ENCODE measurements at regions not wholly inside any gene's neighbourhood (a gene's known extent, or its start where the extent isn't known, plus 50 kb on each side); places are given as distances from the start of the nearest gene placed in this dataset.
"Not testable (repeated sequence)": the region's sequence is repeated elsewhere in the genome, so short reads cannot be mapped to it uniquely, and the experiment has no call there.

GRCh38 chr3:20822251-20822650 lies 636.2 kb upstream of the SGO1 start:
- DNase-seq (ENCODE audit: extremely low spot score, unreplicated experiment): no peak
- no peaks in the 10 kb centered on the region for H3K4me1 Mint-ChIP-seq (ENCODE audit: unreplicated experiment)
- no peak overlapping the region for H3K4me3 Mint-ChIP-seq (ENCODE audit: unreplicated experiment)
- peaks cover 6% of the 10 kb centered on the region for H3K9me3 Mint-ChIP-seq (ENCODE audit: unreplicated experiment)
- H3K27ac Mint-ChIP-seq (ENCODE audit: unreplicated experiment): no peak overlapping the region
- no peak for TF ChIP-seq CTCF (IDR thresholded peaks at IDR 0.05)
- no peaks in the 10 kb centered on the region for H3K27me3 Mint-ChIP-seq (ENCODE audit: unreplicated experiment)
- no peaks in the 10 kb centered on the region for H3K36me3 Mint-ChIP-seq (ENCODE audit: unreplicated experiment)

DNA sequence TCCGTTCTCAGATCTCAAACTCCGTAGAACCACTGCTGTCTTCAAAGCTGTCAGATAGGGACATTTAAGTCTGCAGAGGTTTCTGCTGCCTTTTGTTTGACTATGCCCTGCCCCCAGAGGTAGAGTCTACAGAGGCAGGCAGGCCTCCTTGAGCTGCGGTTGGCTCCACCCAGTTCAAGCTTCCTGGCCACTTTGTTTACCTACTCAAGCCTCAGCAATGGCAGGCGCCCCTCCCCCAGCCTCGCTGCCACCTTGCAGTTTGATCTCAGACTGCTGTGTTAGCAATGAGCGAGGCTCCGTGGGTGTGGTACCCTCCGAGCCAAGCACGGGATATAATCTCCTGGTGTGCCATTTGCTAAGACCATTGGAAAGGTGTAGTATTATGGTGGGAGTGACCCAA lies 634.9 kb upstream of the SGO1 start:
- H3K4me1 Mint-ChIP-seq (ENCODE audit: unreplicated experiment); H3K9me3 Mint-ChIP-seq (ENCODE audit: unreplicated experiment); H3K36me3 Mint-ChIP-seq (ENCODE audit: unreplicated experiment); H3K27me3 Mint-ChIP-seq (ENCODE audit: unreplicated experiment); H3K27ac Mint-ChIP-seq (ENCODE audit: unreplicated experiment); H3K4me3 Mint-ChIP-seq (ENCODE audit: unreplicated experiment); DNase-seq (ENCODE audit: extremely low spot score, unreplicated experiment): not testable (repeated sequence)

DNA sequence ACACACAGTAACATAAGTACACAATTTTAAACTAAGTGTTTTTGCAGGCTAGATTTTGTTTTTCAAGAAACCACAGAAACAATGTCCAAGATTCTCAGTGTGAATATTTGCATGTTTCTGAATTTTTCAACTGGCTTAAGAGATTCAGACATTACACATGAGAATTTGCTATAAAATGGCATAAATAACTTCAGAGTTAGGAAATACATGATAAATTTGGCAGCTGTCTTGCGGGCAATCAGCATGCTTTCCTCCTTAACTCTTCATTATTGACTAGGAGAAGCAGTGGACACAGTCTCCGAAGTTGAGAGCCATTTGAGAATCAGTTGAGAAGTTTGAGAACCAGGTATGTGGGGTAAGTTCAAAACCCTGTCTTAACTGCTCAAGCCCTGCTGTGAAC lies 625.6 kb upstream of the SGO1 start:
- Mint-ChIP-seq H3K27ac (ENCODE audit: unreplicated experiment) (no peak overlapping the region), H3K4me3 (ENCODE audit: unreplicated experiment) (no peak overlapping the region), H3K9me3 (ENCODE audit: unreplicated experiment) (no peaks in the 10 kb centered on the region), H3K4me1 (ENCODE audit: unreplicated experiment) (no peaks in the 10 kb centered on the region), H3K27me3 (ENCODE audit: unreplicated experiment) (no peaks in the 10 kb centered on the region), H3K36me3 (ENCODE audit: unreplicated experiment) (no peaks in the 10 kb centered on the region)
- no peak for TF ChIP-seq CTCF (IDR thresholded peaks at IDR 0.05)
- DNase-seq (ENCODE audit: extremely low spot score, unreplicated experiment): no peak

DNA sequence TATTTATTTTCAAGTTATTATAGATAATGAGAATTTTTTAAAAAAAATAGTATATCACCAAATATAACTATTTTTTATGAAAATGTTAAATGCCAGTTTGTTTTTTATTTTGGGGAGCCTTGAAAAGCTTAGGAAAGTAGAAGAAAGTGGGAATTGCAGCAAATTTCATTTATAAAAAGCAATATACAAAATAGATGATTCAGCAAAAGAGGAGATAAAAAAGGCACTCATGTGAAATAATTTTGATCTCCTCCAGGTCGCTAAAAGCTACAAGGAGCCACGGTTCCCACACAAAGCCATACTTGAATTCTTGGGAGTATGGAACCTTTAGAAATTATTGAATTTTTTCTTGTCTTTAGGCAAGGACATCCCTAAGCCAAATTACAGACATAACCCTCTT lies 625.0 kb upstream of the SGO1 start:
- H3K9me3 Mint-ChIP-seq (ENCODE audit: unreplicated experiment): no peaks in the 10 kb centered on the region
- no peaks in the 10 kb centered on the region for H3K4me1 Mint-ChIP-seq (ENCODE audit: unreplicated experiment)
- H3K4me3 Mint-ChIP-seq (ENCODE audit: unreplicated experiment): no peak overlapping the region
- no peak for DNase-seq (ENCODE audit: extremely low spot score, unreplicated experiment)
- H3K36me3 Mint-ChIP-seq (ENCODE audit: unreplicated experiment): no peaks in the 10 kb centered on the region
- no peak for TF ChIP-seq CTCF (IDR thresholded peaks at IDR 0.05)
- H3K27me3 Mint-ChIP-seq (ENCODE audit: unreplicated experiment): no peaks in the 10 kb centered on the region
- no peak overlapping the region for H3K27ac Mint-ChIP-seq (ENCODE audit: unreplicated experiment)

DNA sequence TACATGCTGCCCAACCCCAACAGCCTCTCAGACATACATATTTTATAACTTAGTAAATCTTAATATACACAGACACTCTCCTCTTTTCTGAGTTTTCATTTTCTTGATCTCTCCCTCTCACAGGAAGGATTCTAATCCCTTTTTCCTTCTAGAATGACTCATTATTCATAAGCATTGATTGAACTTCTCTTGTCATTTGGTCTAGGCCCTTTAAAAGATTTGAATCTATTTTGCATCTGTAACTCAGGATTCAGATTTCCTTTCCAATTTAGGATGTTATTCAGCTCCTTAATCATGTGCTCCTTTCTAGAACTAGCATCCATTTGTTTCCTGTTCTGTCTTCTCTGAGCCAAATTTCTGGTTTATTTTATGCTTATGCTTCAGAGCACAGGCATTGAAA lies 624.5 kb upstream of the SGO1 start:
- no peak for DNase-seq (ENCODE audit: extremely low spot score, unreplicated experiment)
- Mint-ChIP-seq H3K4me3 (ENCODE audit: unreplicated experiment) (no peak overlapping the region), H3K9me3 (ENCODE audit: unreplicated experiment) (no peaks in the 10 kb centered on the region), H3K36me3 (ENCODE audit: unreplicated experiment) (no peaks in the 10 kb centered on the region), H3K4me1 (ENCODE audit: unreplicated experiment) (no peaks in the 10 kb centered on the region), H3K27ac (ENCODE audit: unreplicated experiment) (no peak overlapping the region), H3K27me3 (ENCODE audit: unreplicated experiment) (no peaks in the 10 kb centered on the region)
- TF ChIP-seq CTCF (IDR thresholded peaks at IDR 0.05): no peak

DNA sequence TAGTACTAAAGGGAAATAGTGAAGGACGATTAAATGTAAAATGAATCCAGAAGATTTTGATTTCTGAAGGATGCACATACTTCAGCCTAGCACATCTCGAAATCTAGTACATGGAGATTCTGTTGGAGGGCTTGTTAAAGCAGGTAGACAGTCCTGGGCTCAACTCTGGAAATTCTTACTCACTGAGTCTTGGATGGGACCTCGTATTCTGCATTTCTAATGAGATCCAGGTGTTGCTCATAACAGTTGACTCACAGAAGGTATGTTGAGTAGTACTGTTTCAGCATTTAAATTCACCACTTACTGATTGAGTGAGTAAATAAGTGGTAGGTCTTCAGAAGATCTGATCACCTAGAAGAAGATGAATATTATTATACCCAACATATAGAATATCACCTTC lies 623.4 kb upstream of the SGO1 start:
- Mint-ChIP-seq H3K27ac (ENCODE audit: unreplicated experiment) (no peak overlapping the region), H3K36me3 (ENCODE audit: unreplicated experiment) (no peaks in the 10 kb centered on the region), H3K4me1 (ENCODE audit: unreplicated experiment) (no peaks in the 10 kb centered on the region), H3K4me3 (ENCODE audit: unreplicated experiment) (no peak overlapping the region), H3K27me3 (ENCODE audit: unreplicated experiment) (no peaks in the 10 kb centered on the region), H3K9me3 (ENCODE audit: unreplicated experiment) (no peaks in the 10 kb centered on the region)
- no peak for TF ChIP-seq CTCF (IDR thresholded peaks at IDR 0.05)
- DNase-seq (ENCODE audit: extremely low spot score, unreplicated experiment): no peak

All from osteocyte (in vitro differentiated cells).